NCI-H1436 treated with DMSO at 0.1 percent for 48 hours (cell line): ENCODE measurements at regions not wholly inside any gene's neighbourhood (a gene's known extent, or its start where the extent isn't known, plus 50 kb on each side); places are given as distances from the start of the nearest gene placed in this dataset.
"Not testable (repeated sequence)": the region's sequence is repeated elsewhere in the genome, so short reads cannot be mapped to it uniquely, and the experiment has no call there.

Experiments used
- DNase-seq: peaks from one replicate; lab custom pipeline; 2025; lab: John Stamatoyannopoulos, UW

DNA sequence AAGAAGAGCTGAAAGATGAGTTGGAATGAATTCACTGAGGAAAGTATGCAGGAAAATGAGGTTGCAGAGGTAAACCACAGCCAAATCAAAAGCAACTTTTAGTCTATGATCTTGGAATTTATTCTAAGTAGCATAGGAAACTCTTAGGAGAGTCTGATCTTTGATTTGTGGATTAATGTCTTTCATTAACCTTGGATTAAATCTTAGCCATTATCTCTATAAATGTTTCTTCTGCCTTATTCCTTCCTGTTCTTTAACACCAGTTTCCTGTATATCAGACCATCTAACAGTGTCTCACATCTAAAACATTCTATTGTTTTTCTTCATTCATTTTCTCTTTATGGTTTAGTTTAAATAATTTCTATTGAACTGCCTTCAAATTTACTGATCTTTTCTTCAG is 187.2 kb upstream of the ANKRD55 start:
- DNase-seq = no peak

DNA sequence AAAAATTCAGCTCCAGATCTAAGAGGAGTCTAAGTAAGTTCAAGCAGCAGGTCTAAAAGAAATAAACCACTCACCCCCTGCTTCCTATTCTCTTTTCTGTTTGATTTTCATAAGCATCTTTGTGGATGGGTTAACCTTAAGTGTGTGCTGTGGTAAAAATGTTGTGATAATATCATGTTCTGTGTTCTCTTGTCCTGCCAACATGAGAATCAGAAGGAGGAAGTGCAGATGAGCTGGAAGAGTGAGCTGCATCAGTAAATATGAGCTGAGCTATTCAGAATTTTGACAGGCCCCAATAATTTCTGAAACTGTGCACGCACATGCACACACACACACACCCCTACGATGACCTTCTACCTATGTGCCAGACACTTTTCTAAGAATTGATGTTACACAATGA is 186.5 kb upstream of the ANKRD55 start:
- DNase-seq = no peak

DNA sequence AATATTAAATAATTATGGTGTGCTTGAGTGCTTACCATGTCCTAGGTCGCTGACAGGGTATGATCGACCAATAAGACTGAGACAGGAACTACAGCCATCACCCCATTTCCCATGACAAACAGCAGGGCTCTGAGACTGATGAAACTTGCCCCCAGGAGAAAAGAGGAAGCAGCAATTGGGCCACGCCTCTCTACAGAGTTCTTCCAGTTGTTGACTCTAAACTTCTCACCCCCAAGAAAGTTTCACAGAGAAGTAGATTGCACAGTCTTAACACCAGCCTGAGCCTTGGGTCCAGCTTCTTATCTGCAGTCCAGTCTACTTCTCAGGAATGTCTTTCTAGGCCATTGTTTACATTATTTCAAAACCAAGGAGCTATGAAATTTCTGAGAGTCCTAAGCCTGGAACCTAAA is 182.2 kb upstream of the ANKRD55 start:
- no peak for DNase-seq

DNA sequence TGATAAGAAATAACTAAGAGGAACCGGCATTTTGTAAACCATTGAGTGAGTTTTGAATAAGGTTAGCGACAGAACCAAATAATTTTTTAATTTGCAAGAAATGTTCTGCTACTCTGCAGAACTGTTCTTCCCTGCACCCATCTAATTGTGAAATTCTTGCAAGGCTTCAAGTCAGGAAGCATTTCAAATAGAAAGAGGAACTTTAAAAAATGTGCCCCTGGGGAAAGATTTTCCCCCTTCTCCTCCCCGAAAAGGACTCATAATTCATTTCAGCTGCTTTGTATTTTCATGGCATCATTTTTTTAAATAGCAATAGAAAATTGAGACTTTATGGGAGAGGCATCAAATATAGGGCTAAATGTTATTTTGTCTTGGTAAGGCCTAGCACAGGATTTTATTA is 180.9 kb upstream of the ANKRD55 start:
- DNase-seq = no peak

DNA sequence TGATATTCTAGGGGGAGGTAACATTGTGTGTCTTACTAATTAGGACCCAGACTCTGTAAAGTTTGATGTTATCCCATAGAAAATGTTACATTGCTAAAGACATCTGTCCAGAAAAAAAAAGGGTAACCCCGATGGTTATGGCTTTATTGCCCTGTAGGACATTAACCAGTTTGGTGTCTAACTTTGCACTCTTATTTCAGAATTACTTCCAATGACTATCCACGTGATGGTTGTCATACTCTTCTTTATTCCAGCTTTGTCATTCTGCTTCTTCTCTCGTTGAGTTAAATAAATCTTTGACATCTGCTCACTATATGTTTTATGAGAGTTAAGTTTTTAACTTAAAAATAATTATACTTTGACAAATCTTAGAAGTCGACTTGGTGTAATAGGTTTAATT is 180.4 kb upstream of the ANKRD55 start:
- no peak for DNase-seq

DNA sequence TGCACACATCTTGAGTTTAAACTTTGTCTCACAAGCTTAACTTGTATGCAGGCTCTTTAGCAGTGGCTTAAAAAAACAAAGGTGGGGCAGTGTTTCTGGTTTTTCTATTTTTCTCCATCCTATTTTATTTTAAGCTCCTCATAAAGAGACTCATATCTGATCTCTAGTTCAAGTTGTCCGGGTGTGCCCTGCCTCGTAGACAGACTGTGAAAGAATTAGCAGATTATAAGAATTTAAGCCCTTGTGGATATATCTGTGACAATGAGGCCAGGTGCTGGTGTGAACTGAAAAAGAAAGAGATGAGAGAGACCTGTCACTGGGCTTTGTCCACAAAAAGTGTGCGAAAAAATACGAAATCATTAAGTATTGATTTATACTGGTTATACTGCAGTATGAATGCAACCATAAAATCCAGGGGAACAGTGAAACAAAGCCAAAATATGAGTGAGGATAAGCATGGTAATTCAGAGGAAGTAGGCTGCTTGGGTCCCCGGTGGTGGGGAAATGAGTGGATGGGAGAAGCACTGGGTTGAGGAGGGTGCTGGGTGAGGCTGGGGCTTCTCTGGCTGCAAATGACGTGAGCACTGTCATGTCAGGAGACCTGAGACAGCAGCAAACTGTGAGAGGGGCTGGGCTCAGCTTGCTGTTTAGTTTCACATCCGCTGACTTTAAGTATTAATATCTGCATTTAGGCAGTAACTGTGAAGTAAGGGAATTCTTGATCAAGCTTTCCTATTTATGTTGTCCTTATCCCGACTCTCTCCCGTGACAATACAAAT is 179.7 kb upstream of the ANKRD55 start:
- DNase-seq = no peak

DNA sequence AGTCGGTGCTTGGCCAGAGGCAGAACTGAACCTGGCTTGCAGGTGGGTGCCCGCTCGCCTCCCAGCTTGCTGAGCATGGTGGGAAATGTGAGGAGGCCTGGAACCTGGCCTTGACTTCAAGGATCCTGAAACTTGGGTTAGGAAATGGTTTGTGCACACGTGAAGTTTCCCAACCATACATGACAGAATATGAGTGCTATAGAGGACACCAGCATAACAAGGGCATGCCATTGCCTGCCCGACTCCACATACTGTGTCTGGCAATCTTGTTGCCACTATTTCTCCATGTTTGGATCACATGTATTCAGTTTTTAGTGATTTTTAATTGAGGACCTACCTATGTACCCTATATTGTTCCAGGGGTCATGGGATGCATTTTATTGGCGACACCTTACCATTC is 177.6 kb upstream of the ANKRD55 start:
- DNase-seq = no peak

DNA sequence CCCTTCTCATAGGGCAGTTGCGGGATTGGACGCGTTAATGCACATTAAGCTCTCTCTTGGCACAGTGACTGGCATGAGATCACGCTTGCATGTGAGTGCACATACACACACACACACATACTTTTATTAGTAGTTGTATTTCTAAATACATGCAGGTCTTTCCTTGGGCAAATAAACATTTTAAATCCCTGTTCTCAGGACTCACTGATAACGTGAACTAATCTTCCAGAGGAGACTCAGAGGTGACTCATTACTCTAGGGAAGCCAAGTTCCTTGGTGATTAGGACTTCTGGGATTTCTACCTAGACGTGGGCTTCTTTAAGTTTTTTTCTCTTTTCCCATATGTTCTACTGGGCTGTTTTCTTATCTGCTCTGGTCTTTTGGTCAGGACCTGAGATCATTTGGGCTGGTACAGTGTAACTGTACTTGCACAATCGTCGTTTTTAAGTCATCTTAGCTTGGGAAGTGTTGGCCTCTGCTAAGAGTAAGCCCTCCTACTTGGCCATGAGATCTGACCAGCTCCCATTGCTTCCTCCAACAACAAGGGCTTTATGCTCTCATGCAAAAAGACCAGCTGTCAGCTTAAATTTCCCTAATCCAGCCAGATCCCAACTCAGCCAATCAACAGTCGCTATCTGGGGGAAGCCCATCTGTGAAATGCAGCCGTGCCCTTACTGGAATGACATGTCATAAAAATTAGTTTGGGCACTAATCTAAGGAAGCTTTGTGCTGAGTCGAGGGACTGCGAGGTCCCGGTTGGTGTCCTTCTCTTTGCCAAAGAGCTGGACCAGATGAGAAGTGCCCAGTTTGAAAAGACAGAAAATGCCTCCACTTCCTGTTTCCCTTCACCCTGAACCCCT is 176.4 kb upstream of the ANKRD55 start:
- DNase-seq = no peak

DNA sequence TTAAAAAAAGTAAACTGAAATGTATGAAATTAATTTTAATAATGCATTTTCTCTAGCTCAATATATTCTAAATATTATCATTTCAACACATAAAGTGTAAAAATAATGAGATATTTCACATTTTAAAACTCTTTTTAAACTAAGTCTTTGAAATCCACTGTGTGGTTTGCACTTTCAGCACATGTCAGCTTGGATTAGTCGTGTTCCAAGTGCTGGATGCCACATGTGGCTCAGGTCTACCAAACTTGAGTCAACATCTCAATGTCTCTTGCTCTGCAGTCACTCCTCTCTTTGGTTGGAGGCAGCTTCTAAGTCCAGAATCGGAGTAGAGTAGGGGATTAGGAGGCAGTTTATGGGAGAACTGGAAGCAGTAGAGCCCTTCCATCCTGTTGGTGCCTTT is 173.7 kb upstream of the ANKRD55 start:
- no peak for DNase-seq

DNA sequence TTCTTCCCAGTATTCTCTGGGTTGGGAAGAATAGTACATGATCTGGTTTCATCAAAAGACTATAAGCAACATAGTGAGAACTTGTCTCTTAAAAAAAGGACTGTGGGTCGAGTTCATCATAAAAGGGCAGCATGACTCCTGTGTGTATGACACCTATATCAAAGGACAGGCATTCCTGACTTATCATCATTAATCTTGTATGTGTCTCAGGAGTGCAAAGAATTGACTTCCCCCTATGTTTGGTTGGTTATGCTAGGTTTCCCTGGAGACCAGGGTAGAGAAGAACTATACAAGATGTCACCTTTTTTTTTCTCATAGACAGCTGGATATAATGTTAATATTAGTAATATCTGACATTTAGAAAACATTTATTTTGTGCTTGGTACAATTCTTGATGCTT is 173.1 kb upstream of the ANKRD55 start:
- no peak for DNase-seq

DNA sequence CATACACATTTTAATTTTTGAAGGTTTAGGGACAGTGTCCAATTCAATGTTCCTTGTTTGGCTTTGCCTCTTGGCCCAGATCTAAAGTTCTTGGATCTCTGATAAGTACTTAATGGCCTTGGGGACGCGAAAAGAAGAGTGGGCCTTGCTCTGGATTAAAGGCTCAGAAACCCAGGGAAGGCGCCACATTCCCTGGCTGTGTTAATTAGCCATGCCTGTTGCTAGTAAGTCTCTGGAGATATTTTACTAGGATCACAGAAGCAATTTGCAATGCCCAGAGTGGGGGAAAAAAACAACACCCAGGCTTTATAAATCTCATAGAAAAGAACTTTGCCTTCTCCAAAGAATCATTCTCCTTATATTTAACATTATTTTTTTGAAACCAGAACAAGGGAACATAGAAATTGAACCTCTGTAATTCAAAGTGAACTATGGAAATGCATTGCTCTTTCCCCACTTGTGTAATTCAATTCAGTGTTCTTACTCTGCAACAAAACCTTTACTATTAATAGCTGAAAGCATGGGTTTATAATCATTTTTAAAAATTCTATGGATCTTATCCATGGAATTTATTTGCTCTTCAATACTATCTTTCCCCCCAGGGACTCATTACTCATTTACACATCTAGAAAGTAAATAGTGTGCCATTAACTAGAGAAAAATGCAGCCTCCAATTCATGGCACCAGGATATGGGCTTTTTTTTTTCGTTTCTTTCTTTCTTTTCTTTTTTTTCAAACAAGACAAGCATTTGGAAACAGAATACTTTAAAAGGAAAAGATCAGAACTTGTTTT is 172.2 kb upstream of the ANKRD55 start:
- DNase-seq = no peak

DNA sequence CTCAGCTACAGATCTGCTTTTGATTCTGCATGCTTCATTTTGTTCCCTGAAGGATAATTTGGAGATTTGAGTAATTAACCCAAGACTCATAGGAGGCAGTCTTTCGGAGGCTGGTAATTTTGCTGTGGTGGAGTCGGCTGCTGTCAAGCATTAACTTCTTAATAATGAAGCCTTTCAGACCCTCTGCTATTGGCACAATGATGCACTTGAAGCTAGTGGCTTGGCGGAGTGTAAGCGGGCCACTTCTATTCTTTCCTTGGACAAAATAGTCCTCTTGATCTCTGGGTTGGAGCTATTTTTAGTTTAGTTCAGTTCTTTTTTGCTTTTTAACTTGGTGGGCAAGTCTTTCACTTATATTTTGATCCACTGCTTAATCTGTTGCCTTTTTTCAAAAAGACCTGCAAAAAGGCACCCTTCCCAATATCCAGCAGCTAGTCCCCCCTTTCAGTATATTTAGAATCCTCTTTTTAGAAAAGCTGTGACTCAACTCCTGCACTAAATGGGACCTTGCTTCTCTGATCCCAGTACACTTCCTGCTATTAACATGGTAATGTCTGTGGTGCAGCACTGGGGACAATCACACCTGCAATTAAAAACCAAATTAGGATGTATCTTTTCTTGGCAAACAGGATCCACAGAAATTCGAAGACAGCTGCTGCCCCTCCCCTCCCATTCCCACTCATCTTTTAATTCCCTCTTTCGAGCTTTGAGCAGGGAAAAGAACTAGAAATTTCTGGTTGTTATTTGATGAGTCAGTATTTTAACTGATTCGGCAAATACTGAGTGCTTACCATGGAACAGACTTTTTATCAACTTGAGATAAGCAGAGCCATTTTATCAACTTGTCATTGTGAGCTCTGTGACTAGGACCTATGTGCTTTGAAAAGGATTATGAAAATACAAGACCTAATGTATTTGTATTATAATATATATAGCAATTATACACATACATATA is 169.4 kb upstream of the ANKRD55 start:
- no peak for DNase-seq

DNA sequence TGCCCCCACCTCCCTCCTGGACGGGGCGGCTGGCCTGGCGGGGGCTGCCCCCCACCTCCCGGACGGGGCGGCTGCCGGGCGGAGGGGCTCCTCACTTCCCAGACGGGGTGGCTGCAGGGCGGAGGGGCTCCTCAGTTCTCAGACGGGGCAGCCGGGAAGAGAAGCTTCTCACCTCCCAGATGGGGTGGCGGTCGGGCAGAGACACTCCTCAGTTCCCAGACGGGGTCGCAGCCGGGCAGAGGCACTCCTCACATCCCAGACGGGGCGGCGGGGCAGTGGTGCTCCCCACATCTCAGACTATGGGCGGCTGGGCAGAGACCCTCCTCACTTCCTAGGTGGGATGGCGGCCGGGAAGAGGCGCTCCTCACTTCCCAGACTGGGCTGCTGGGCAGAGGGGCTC is 164.7 kb upstream of the ANKRD55 start:
- DNase-seq = not testable (repeated sequence)

DNA sequence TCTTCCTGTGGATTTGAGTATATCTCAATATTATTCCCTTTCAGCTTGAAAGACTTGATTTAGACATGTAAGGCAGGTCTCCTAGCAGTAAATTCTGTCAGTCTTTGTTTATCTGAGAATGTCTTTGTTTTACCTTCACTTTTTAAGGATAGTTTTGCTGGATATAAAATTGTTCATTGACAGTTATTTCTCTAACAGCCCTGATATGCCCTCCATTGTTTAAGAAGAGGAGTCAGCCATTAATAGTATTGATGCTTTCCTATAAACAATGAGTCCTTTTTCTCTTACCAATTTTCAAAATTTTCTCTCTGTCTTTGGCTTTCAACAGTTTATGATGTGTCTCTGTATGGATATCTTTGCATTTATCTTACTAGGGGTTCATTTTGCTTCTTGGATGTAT is 163.5 kb upstream of the ANKRD55 start:
- DNase-seq = no peak

DNA sequence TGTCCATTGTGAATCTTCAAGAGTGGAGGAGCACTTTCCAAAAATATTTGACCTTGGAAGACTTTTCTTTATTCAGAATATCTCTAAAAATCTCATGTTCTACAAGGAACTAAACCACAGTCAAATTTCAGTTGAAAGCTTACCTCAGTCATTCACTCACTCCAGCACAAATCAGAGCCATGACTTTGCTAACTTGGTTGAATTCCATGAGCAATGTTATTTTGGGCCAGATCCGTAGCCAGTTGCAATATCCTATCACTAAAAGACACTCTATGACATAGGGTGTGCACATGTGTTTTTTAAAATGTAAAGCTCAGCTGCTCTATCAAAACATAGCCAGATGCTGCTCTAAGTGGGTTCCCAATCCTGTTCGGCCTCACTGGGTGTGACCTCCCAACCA is 156.1 kb upstream of the ANKRD55 start:
- no peak for DNase-seq

DNA sequence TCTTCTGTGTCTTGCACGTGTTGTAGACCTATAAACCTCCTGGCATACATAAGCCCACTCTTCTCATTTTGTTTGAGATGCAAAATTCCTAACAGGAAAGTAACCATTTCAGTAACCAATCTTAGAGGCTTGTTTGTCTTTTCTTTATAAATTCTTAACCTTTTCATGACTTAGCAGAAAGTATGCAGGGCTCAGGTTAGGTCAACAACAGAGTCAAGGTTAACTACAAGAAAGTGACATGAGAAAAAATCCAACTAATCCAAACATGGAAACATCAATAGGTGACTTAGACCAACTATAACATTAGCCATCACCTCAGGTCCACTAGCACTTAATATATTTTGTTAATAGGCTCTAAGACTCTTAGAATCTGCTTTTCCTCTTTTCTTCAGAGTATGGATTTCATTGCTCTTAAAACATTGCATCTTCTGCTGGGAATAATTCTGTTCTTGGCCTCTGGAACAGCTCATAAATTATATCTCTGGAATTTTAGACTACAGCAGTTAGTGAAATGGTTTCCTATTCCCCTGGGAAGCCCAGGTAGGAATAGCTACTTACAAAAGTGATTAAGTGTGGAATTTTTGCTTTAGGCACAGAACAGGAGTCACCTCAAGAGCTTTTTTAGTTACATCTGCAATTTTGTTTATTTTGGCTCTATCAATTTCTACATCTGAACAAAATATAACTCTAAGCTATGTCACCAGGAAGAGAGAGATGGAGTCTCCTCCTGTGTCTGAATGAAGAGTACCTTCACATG is 155.3 kb upstream of the ANKRD55 start:
- DNase-seq = no peak

DNA sequence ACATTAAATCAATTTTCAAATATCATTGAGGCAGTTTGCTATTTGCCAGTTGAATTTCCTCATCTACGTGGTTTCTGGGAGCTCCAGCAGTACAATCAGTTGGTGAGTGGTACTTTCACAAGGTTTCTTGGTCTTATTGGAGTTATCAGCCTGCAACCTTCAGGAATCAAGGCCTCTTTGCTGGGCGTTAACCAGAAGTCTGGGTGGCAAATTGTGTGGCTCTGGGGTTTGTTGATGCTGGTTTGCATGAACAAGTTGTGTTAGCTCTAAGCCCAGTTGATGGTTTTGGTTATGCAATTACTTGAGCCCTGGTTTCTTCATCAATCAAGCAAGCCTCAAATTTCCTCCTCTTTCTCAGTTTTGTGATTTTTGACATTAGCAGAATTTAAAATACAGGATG is 152.9 kb upstream of the ANKRD55 start:
- no peak for DNase-seq

DNA sequence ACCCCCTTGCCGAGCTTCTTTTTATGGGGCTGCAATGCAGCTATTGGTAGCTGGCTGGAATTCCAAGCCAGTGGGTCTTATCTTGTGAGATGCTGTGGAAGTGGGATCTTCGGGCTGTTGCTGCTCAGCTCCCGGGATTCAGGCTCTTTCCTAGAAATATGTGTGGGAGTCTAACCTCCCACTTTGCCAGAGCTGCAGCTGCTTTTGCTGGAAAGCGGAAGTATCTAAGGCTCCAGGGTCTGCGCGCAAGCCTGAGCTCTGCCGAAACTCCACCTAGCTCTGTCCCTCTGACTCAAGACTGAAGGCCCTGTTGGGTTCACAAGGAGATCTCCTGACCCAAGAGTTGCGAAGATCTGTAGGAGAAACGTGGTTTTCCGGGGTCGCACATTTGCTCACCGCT is 151.1 kb upstream of the ANKRD55 start:
- no peak for DNase-seq

DNA sequence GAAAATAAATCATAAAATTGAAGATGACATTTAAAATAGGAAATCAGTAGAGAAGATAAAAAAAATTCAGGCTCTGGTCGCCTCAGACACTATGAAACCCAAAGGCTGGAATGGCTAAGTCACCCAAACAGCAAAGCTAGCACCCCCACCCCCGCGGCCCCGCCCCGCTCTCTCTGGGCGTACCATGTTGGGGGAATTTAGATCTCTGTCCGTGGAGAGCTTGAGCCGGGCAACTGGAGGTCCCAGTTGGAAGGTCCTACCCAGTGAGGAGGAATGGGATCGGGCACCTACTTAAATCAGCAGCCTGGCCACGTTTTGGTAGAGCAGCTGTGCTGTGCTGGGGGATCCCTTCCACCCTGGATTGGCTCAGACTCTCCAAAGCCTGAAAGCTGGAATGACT is 150.6 kb upstream of the ANKRD55 start:
- DNase-seq = no peak

DNA sequence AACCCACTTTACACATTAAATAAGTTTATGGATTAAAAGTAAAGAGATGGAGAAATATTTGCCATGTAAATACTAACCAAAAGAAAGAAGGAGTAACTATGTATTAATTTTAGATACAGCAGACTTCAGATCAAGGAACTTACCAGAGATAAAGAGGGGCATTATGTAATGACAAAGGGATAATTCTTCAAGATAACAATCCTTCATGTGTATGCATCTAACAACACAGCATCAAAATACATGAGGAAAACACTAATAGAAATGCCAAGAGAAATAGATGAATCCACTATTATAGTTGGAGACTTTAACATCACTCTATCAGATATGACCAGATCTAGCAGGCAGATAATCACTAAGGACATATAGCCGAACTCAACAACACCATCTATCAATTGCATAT is 149.8 kb upstream of the ANKRD55 start:
- no peak for DNase-seq

DNA sequence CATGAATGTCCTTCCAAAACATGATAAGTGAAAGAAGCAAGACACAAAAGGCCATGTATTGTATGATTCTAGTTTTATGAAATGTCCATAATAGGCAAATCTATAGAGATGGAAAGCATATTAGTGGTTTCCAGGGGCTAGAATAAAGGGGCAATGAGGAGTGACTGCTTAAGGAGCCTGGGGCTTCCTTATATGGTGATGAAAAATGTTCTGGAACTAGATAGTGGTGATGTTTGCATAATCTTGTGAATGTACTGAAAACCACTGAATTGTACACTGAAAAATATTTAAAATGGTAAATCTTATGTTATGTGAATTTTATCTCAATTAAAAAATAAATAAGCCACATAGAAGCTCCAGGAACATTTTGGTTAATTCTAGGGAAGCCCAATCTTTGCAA is 144.4 kb upstream of the ANKRD55 start:
- DNase-seq = no peak
